ENCODE measurements at regions not wholly inside any gene's neighbourhood (a gene's known extent, or its start where the extent isn't known, plus 50 kb on each side); places are given as distances from the start of the nearest gene placed in this dataset.

GRCh38 chr2:147711031-147711430 is 133.8 kb upstream of the ACVR2A start:
- no peak for DNase-seq

DNA sequence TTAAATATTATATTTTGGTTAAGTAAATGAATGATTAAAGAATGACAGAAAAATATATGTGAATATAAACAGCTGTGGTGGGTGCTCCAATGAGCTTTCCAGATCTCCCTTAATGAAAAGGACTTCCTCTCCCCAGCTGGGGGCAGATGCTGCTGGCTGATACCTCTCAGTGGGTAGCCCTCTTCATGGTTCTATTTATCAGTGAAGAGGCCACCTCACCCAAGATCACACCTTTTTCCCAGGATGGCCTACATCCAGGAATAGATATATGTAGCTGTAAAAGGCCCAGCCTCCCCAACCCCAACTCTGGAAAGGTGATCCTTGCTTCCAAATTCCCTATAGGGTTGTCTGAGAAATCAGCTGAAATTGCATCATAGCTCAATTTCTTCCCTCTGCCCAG is 135.2 kb upstream of the ACVR2A start:
- DNase-seq: no peak

DNA sequence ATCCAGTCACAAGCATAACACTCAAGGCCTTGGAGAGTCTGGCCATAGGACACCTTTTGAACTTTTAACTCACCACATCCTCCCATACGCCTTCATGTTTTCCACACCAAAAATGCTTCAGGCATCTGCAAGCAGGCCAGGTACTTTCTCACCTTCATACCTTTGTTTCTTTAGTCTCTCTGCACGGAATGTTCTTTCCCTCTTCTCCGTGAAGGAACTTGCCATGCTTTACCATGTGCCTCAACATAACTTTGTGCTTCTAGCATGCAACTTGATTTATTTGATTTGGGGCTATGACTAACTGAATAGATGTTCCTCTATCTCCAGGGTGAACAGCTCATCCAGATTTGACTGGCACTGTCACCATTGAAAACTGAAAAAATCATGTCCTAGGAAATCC is 141.7 kb upstream of the ACVR2A start:
- DNase-seq: no peak

DNA sequence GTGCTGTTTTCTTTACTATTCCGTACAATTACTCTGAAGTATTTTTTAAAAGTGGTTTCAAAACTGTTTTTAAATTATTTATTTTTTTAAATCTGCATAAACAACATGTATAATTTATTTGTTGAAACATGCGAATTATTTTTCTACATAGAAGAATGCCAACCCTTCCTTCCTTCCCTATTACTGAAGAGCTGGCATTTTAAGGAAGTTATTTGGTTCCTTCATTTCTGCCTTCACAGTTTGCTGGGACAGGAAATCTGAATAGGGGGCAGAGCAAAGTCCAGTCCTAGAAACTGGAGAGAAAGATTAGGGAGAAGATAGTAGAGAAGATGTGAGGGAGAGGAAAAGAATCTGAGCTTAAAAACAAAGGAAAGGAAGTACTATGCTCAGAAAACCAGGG is 146.7 kb upstream of the ACVR2A start:
- no peak for DNase-seq

- no peak for DNase-seq
Measured at GRCh38 chr2:147696426-147696825, 148.4 kb upstream of the ACVR2A start.

GRCh38 chr2:147689220-147689909 is 155.5 kb upstream of the ACVR2A start:
- DNase-seq: no peak

- peak; percentile 49 for DNase-seq
Measured at GRCh38 chr2:147688242-147688641, 156.6 kb upstream of the ACVR2A start.

DNA sequence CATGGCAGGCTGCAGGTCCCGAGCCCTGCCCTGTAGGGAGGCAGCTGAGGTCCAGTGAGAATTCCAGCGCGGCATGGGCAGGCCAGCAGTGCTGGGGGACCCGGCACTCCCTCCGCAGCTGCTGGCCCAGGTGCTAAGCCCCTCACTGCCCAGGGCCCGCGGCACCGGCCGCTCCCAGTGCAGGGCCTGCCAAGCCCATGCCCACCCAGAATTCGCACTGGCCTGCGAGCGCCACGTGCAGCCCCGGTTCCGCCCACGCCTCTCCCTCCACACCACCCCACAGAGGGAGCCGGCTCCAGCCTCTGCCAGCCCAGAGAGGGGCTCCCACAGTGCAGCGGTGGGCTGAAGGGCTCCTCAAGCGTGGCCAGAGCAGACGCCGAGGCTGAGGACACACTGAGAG is 158.5 kb upstream of the ACVR2A start:
- DNase-seq: no peak

DNA sequence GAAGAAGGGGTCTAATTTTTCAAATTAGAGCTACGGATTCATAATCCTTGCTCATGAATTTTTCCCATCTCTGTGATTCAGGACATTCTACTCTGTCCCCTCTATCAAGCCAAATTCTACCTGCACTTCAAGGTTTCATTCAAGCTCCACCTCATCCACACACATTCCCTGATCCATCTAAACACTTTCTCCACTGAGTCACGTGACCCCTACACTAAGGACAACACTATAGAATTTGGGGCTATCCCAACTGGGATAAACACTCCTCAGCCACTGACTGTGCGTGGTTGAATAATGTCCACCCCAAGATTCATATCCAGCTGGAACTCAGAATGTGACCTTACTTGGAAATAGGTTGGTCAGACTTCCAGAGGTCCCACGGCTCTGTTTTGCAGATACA is 159.9 kb upstream of the ACVR2A start:
- no peak for DNase-seq

DNA sequence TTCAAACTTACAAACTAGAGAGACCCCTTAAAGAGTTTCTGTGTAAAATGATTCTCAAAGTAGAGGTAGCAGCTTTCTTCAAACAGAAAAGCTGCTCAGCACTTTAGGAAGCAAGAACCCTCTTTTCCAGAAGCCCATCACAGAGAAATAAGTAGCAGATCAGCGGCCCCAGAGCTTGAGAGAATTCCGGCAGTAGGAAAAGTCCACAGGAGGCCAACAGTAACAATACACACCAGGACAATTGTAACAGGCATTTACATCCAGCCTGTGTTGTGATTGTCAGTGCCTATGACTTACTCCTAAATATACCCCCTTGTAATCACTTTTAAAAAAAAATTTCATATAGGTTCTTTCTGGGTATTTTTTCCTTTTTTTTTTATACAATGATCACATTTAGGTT is 161.4 kb upstream of the ACVR2A start:
- no peak for DNase-seq

DNA sequence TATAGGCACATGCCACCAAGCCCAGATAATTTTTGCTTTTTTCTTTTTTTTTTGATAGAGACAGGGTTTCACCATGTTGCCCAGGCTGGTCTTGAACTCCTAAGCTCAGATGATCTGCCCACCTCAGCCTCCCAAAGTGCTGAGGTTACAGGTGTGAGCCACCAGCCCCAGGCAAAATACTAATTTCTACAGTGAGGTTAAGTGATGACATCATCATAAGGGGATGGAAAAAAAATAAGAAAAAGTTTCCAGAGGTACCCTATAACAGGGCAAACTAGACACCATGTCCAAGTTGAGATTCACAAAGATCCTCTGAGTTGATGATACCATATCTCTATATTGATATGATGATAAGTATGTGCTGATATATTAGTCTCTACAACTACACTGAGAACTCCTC is 163.7 kb upstream of the ACVR2A start:
- no peak for DNase-seq

DNA sequence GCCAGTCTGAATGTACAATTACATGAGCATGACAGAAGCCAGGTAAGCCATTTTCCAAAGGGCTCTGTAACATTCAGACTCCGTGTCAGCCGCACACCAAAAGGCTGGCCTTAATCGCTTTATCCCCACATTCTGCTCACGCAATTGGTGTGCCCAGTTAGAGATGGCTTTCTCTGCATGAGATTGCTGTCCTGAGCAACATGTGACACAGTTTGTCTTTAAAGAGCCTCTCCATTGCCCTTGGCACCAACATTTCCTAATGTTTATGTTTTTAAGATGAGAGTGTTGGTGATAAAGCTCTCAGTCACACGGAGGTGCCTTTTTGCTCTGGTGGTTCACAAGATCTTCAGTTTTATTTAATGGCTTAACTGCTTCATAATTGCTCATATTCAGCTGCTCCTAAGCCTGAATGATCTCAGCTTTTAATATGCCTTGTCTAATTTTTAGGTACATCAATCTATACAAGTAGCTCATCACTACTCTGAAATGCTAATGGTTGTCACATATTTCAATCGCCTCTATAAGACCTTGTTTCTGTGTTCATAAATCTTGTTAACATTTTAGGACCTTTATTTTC is 164.8 kb upstream of the ACVR2A start:
- no peak for DNase-seq

GRCh38 chr2:147679191-147679954 is 165.5 kb upstream of the ACVR2A start:
- peak; percentile 83 for DNase-seq

- no peak for DNase-seq
Measured at GRCh38 chr2:147665105-147665504, 179.7 kb upstream of the ACVR2A start.

GRCh38 chr2:147663962-147664361 is 180.9 kb upstream of the ACVR2A start:
- no peak for DNase-seq

DNA sequence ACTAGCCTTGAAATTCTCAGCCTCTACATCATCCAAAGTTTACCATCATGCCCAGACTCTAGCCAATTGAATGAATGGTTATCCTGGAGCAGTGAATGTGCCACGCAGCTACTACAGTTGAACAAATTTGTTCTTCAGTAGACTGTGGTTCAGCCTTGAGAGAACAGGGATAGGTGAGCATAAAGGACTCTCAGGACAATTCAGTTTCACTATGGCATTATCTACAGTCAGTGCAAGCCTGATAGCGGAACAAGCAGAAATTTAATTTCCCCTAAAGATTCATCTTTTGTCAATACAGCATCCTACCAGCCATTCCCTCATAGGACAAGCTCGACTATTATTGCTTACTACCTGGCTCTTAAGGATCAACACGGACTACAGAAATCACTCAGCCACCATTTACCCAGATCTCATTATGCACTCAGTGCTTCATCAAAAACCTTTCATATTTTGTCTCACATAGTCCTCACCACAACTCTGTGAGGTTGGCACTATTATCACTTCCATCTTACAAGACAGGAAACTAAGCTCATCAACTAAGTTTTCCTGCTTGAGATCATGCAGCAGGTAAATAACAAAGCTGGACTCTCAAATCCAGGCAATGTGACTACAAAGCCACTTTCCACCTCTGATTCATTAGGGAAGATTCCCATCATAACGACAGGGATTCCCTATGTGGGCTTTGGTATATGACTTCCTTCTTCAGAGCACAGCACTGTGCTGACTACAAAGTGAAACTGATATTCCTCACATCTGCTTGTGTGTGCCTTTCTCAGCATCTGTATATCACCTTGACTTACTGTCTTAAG is 181.5 kb upstream of the ACVR2A start:
- DNase-seq: no peak

- no peak for DNase-seq
Measured at GRCh38 chr2:147662221-147662620, 182.6 kb upstream of the ACVR2A start.

- DNase-seq: no peak
Measured at GRCh38 chr2:147660680-147661079, 184.1 kb upstream of the ACVR2A start.

DNA sequence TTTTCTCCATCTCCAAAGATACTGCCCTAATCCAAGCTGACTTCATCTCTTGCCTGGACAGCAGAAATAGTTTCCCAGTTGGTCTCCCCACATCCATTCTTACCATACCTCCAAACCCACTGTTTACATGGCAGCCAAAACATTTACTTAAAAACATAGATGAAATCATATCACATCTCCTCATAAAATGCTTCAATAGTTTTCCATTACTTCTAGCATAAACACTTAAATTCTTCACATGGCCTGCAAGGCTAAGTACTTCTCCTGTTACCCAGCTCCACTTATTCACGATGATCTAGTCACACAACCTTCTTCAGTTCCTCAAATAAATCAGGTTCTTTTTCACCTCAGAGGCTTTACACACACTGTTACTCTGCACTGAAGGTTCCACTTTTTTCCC is 185.8 kb upstream of the ACVR2A start:
- DNase-seq: no peak

- DNase-seq: peak; percentile 9
Measured at GRCh38 chr2:147657086-147658000, 187.5 kb upstream of the ACVR2A start.

DNA sequence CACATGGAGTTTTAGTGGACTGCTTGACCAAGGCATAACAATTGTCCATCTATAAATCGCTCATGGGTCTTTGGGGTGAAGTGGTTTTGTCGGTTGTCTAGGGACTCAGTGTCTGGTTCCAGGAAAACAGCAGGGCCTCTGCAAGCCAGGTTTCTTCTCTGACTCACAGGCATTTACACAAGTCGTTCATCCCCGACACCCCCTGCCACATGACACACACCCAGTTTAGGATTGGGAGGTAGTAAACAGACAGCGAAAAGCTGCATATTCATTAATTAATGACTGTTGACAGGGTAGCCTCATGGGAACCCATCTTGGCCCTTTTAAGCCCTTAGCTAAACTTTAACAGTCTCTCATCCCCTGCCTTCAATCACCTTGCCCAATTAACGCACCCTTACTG is 194.8 kb upstream of the ACVR2A start:
- DNase-seq: no peak

DNA sequence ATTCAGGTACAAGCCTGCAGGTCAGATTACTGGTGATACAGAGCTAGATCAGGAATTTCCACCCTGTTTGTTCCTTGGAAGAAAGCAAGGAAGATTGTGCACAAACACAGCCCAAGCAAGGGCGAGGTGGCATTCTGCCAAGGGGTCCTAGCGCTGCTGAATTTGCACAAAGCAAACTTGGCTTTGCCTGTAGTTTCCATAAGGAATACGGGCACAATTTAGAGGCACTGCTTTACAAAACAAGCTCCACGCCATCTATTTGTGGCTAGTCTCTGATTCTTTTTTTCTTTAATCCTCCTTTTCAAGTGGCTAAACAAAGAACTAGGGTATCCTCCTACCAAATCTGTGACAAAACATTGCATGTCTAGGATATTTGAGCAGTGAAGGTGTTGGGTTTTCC is 195.5 kb upstream of the ACVR2A start:
- no peak for DNase-seq

Data from skin of body (tissue), 1 donor.